GM19395 (cell line): ENCODE measurements at regions not wholly inside any gene's neighbourhood (a gene's known extent, or its start where the extent isn't known, plus 50 kb on each side); places are given as distances from the start of the nearest gene placed in this dataset.
A peak's percentile ranks its signal among the peaks of the same experiment; 100 is the strongest.

Source experiments
- ATAC-seq: cut with Tn5 transposase; IDR thresholded peaks from one replicate; pipeline ENCODE4 v1.9.1; 2021; ENCODE audit warnings: mild to moderate bottlenecking, moderate library complexity; ENCODE audit not compliant: unreplicated experiment

DNA sequence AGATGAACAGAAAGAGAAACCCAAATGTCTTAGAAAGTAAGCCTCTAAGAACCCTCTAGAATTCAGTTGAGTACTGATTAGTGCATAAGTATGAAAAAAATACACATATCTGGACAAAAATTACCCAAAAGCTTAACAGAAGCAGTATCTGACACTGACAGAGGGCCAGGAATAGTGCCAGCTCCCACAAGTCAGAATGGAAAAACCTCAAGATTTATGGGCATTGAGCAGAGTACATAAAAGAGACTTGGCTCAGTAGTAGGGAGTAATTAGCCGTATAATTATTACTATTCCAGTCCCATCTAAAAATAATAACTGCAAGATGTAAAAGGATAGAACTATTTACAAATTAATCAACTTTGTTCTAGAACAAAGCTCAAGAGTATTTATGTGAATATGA is 834.5 kb downstream of the FAM181B start:
- no peak for ATAC-seq

DNA sequence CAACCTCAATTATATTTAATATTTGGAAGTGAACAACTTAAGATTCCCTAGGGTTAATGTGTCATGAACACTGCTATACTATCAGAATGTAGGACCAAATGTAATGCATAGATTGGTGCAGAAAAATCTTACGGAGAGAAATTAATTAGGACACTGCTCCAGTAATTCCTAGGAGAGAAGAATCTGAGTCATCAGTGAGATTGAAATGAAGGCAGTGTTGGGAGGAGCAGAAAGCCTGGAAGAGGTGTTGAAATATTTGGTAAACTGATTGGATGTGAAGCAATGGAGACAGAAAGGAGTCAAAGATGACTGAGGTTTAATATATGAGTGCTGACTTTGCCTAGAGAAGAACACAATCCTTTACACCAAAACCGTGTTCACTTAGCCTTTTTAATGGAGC is 836.0 kb downstream of the FAM181B start:
- no peak for ATAC-seq

DNA sequence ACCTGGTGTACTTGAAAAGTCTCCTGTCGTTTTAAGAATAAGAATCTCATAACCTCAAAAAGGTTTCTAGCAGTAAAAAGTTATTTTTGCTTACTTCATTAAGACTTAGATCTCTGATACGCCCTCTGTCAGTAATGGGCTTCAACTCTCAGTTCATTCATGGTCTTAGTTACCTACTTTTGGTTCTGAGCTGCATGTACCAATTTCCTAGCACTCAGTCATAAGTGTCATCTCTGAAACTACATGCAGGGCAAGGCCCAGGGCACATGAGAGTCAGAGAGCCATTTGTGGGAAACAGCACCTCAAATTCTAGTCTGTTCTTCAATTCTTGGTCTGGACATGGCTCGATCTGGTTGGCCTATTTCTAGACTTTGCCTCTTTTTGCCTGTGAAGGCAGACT is 838.4 kb downstream of the FAM181B start:
- ATAC-seq: peak; percentile 46

DNA sequence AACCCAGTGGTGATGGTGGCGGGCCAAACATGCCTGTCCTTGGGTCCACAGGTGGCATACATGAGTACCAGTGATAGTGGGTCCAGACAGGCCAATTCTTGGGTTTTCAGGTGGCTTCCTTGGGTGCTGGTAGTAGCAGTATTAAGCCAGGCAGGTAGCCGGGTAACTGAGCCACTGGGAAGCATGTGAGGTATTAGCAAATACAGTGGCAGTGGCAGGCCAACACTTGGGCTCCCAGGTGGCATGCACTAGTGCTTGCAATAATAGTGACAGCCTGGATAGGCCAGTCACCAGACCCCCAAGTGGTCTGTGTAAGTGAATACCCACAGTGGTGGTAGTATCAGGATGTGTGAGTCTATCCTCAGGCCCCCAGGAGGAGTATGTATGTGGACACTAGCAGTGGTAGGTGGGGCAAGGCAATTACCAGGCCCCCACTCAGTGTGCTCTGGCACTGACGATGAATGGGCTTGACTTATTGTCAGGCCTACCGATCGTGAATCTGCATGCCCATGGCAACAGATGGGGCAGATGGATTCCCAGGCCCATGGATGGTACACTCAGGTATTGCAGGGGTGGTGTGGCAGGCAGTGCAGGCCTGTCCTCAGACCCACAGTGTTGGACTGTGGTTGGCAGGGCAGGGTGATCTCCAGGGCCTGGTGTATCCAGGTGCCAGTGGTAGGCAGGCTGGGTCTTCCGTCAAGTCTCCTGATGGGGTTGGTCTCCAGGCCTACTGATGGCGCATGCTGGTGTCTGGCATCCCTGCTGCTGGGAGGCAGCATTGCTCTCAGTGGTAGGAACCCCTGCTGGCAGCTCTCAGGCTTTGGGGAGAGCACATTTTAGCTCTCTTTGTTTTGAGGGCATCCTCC is 840.7 kb downstream of the FAM181B start:
- ATAC-seq: no peak

DNA sequence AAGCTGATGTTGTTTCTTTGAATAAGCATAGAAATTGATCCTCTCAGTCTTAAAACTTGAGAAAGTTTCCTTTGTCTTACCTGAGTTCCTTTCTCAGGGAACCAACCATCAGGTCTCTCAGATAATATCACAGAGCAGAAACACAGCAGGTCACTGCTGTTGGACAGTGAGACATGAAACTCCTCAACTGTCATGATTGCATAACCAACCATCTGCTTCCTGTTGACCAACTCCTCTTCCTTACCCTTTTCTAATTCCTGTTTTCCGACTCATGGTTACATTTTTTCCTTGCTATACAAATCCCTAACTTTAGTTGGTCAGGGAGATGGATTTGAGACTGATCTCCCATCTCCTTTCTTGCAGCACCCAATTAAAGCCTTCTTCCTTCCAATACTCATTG is 845.3 kb downstream of the FAM181B start:
- no peak for ATAC-seq

DNA sequence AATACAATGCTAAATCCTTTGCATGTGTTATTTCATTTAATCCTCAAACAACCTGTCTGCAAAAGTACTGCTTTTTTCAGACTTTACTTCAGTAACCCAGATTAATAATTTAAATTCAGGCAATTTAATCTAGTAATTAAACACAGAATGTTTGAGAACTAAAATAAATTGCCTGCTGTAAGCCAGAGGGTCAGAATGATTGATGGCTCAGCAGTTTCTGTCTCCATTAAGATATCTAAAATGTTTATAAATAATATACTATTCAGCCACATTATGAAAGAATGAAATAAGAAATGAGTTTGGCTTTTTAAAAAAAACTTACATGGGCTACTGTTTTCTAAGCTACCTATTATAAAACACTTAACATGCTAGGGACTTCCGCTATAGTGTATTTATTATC is 846.0 kb downstream of the FAM181B start:
- ATAC-seq: no peak

DNA sequence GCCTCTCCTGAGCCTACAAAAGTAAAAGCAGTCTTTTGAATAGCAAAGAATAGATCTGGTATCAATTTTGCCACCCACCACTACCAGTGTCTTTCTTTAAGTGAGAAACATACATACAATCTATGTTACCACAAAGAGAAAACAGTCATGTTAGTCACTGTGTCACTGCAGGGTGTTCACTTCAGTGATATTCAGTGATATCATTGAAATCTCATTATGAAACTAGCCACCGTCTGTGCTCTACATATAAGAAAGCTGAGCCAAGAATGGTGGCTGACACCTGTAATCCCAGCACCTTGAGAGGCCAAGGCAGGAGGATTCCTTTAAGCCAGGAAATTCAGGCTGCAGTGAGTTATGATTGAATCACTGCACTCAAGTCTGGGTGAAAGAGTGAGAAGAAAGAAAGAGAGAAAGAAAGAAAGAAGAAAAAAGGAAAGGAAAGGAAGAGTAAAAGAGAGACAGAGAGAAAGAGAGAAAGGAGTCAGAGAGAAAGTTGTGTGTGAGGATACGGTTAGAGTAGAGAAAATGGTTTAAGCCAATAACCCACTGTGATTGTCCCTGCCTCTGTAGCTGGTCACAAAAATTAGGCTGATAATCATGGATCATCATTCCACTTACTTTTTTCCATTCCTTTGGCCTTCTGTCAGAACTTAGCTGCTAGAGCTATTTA is 847.1 kb downstream of the FAM181B start:
- no peak for ATAC-seq

DNA sequence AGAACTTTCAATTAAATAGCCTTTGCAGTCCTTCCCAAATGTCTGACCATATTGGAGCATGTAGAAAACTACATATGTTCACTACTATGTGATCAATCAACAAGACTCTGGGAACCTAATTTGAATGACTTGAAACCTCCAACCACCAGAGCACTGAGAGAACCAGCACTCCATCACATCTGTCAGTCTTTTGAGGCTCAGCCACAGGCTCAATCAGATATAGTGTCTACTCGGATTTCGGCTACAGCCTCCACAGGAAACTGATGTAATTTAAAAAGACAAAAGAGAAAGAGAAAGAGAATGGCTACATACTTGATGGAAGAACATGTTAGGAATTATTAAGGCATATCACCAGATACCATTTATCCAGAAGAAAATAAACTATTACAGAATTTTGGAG is 859.0 kb downstream of the FAM181B start:
- peak; percentile 43 for ATAC-seq

DNA sequence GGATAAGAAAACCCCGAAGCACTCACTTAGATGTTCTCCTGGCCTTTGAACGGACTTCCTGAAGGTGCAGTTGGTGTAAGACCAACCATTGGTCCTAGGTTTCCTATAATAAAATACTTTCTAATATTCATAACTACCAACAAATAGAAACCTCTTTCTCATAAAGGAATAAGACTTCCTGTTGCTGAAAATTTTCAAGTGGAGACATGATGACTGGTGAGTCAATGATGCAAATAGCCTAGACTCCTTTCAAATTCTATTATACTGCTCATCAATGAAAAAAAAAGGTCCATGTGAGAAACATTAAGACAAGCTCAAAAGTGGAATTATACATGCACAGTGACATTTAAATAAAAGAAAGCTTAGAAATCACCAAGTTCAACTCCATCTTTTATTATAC is 862.8 kb downstream of the FAM181B start:
- no peak for ATAC-seq

DNA sequence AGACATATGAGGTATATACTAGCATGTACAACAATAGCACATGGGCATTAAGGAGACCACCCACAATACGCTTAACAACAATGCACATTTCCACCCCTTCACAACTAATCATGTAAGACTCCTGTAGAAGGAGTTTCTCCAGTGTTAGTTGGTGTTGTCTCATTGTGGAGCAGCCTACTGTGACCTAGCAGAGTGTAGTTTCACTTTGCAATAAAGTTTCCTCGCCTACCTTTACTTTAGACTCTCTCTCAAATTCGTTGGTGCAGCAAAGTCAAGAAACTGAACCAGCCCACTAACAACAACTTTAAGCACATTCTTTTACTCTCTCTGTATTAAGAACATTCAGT is 863.6 kb downstream of the FAM181B start:
- ATAC-seq: peak; percentile 67

DNA sequence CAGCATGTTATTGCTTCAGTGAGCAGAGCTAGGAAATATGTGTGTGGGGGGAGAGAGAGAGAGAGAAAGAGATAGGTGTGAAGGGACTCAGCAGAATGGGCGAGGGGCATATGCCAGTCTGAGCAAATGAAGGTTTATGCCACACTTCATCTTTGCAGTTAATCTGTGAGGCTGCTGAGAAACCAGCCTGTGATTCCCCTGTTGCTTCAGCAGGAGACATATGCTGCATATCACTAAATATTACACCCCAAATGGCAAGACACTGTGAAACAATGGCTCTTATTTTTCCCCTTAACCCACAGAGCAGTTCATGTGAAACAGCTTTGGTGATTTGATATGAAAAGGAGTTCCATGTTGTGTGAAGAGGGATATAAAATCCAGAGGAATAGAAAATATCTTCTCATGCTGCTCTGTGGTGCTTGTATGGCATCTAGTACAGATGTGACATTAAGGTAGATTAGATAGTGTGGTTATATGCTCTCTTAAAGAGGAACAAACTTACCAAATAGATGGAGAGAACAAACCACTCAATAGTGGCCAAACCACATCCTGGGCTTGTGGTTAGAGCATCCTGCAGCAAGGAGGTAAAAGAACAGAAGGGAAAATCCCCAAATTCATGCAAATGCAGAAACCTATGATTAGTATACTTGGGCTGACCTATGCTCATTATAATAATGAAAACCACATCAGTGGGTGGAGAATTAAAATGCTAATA is 864.2 kb downstream of the FAM181B start:
- peak; percentile 95 for ATAC-seq

DNA sequence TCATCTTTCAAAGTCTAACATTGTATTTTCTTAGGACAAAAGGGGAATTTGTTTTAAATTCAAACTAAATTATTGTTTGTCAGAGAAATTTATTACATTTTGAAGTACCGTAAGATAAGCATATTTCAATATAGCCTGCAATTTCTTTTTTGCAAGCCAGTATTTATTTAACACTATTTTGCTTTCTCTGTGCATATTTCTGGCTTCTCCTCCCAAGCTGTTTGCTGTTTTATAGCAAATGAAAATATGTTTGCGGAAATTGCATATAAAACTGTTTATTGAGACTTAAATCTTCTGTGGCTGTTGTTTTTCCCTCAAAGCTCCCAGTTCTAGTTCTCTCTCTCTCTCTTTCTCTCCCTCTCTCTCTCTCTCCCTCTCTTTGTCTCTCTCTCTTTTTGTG is 866.8 kb downstream of the FAM181B start:
- no peak for ATAC-seq

DNA sequence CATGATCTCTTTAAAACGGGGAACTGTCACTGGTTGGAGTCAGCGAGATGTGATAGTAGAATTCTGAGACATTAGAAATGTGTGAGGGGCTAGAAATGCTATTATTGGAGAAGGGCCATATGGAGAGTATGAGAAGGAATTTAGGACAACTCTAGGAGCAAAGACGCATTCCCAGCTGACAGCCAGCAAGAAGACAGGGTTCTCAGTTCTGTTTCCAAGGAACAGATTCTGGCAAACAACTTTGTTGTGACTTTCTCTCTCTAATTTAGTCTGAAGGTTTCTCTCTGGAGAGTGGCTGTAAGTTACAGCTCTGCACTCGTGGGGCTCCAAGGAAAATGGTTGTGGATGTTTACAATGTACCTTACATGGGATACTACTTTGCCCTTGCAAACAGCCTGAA is 876.3 kb downstream of the FAM181B start:
- ATAC-seq: no peak

DNA sequence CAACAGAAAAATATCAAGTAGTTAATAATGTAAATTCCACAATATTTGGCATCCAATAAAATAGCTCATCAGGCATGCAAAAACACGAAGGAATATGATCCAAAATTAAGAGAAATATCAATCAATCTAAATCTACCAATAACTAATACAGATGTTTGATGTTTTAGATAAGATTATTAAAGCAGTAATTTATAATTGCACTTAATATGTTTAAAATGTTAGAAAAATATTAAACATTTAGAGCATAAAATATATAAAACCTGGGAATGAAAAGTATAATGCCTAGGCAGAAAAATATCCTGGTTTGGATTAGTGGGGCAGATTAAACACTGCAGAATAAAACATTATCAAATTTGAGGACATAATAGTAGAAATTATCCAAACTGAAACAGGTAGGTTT is 879.9 kb downstream of the FAM181B start:
- ATAC-seq: no peak

DNA sequence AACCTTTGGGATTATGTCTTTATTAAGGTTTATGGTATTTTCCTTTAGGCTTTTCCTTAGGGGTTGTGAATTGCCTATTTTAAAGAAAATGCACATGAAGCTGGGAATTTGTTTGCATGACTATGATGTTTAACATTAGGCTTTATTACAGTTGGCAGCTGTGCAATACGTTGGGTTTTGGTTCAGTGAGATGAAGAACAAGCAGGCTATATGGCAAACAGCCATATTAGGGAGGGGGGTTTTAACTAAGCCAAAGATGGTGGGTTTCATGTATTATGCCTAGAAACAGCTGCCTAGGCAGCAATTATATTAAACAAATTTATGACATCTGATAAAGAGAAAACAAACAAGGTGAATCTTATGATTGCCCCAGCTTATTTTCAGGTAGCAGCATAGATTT is 880.8 kb downstream of the FAM181B start:
- ATAC-seq: no peak

DNA sequence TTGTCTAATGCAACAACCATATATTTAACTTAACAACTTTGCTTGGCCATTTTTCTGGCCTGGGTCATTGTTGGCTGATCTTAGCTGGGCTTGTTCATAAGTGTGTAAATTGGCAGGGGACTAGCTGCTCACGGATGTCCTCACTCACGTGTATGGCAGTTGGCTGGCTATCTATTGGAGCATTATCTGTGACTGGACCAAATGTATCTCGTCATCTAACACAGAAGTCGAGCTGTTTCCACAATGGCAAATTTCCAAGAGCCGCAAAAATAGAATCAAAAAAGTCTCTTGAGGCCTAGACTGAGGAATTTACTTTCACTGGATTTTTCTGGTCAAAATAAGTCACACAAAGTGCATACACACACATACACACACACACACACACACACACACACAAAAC is 893.3 kb downstream of the FAM181B start:
- no peak for ATAC-seq

DNA sequence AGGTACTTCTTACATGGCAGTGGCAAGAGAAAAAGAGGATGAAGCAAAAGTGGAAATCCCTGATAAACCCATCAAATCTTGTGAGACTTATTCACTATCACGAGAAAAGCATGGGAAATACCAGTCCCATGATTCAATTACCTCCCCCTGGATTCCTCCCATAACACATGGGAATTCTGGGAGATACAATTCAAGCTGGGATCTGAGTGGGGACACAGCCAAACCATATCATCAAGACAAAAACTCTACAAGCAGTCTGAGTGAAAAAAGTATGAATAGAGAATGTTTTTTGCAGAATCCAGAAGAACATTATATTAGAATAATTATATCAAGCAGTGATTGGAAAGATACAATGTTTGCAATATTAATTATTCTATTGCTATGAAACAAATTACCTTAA is 893.7 kb downstream of the FAM181B start:
- no peak for ATAC-seq

DNA sequence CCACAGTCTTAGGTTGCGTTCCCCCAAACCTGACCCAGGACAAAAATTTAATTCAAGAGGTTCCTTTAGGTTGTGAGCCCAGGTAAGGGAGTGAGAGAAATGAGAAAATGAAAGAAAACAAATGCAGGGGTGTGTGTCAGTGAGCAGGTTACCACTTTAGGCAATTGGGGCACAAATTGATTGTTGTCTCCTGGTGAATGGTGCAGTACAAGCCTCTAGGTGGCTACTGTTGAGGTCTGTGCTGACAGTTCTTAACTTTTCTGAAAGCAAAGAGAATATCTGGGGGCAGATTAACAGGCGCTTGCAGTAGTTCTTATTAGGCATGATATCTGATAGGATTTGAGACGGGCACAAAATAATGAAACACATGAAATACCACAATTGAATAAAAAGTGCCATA is 894.6 kb downstream of the FAM181B start:
- no peak for ATAC-seq

DNA sequence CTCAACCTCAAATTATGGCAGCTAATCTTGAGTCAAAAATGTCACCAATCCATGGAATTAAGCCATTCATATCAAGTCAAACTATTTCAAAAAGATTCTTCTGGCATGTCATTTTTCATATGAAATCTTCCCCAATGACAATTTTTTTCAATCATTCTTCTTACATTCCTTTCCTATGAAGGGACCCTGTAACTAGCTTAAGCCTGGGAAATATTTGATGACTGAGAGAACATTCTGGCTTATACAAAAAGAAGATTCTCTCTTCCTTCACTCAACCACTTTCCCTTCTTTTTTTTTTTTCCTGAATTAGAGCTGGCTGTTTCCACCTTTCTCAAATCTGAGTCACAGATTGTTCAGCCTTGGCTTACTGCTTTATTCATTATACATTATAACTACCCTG is 903.7 kb downstream of the FAM181B start:
- ATAC-seq: no peak

DNA sequence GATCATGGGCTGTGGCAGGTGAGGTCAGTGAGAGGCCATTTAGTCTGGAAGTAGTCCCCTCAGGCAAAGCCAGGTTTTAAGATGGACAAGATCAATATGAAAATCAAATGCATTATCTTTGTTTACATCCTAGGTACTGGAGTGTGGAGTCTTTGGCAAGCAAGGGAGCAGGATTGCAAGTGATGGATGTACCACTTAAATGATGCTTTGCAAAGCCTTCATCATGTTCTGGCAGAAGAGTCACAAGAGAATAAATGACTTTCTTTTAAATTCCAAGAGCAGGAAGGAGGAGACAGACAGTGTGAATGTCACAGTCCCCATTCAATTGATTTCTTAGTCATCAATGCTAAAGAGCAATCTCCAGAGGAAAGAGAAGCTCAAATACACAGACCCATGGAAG is 908.3 kb downstream of the FAM181B start:
- ATAC-seq: no peak

DNA sequence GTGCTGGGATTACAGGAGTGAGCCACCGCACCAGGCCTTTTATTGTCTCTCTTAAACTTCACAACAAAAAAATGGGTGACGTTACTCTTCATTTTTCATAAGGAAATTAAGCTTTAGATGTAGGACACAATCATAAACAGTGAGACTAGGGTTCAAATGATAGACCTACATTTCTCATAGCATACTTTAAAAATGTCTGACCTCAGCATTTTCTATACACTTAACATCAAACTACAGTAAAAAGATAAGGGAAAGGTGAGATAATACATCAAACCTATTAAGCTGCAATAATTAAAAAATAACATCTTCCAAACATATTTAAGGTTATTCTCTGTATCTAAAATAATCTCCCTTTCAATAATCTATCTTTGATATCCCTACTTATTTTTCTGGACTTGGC is 914.2 kb downstream of the FAM181B start:
- ATAC-seq: no peak

DNA sequence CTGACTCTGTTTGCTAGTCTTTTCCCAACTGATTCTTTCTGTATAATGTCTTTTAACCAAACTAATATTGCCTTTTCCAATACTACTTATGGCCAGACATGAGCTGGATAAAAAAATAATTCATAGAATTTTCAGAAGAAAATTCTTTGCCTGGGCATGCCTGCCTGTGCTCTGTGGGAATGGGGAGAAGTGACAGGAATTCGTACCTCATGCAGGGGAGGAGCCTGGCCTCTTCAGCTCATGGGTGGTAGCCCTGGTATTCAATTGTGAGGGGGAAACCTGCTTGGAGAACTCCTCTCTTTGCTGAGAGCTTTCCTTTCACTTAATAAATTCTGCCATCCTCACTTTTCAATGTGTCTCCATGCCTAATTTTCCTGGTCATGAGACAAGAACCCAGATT is 928.8 kb downstream of the FAM181B start:
- ATAC-seq: no peak
